H1 (cell line): ENCODE measurements at regions not wholly inside any gene's neighbourhood (a gene's known extent, or its start where the extent isn't known, plus 50 kb on each side); places are given as distances from the start of the nearest gene placed in this dataset.

Experiments used
- CTCF ChIA-PET: fragments of 300-600 bp; sonication (Branson Sonifier 250); formaldehyde crosslinking; loops from one replicate; lab custom pipeline; 2021; ENCODE audit not compliant: partially characterized antibody; lab: Charles Lee
- POLR2A ChIA-PET: fragments of 300-600 bp; sonication (Branson Sonifier 250); formaldehyde crosslinking; loops from one replicate; lab custom pipeline; 2021; ENCODE audit warnings: inconsistent platforms; ENCODE audit not compliant: partially characterized antibody; lab: Charles Lee
- DNase-seq, 2 experiments: peaks; one replicate each; pipeline versions ENCODE4 v3.0.0 to v3.0.0-alpha.2; 2010 to 2022; ENCODE audit warnings: low spot score in 2 of 2, low read depth in 1 of 2, mixed read lengths in 1 of 2
- FAIRE-seq: peaks from 2 replicates; lab custom pipeline; 2011; peaks lifted over from hg19 to GRCh38; lab: Jason Lieb, UNC
- H2AFZ ChIP-seq: 2 replicates; pipeline ENCODE4 v1.8.1; 2012; ENCODE audit warnings: low read length, inconsistent platforms
- H2AK5ac ChIP-seq: 2 replicates; pipeline ENCODE4 v1.6.1; 2013; ENCODE audit warnings: low read depth, low read length
- H2BK120ac ChIP-seq: replicated peaks from 2 replicates; pipeline ENCODE3; 2013; ENCODE audit warnings: low read depth, low read length, inconsistent platforms
- H2BK12ac ChIP-seq: 2 replicates; pipeline ENCODE4 v1.6.1; 2013; ENCODE audit warnings: low read depth, low read length
- H2BK15ac ChIP-seq: 2 replicates; pipeline ENCODE4 v1.6.1; 2013; ENCODE audit warnings: low read length
- H2BK20ac ChIP-seq: 2 replicates; pipeline ENCODE4 v1.6.1; 2013; ENCODE audit warnings: low read length
- H2BK5ac ChIP-seq: 2 replicates; pipeline ENCODE4 v1.6.1; 2013; ENCODE audit warnings: low read depth, low read length
- H3K14ac ChIP-seq: 2 replicates; pipeline ENCODE4 v1.6.1; 2013; ENCODE audit warnings: inconsistent platforms; ENCODE audit not compliant: insufficient read length
- H3K18ac ChIP-seq: 2 replicates; pipeline ENCODE4 v1.6.1; 2013; ENCODE audit warnings: low read length; ENCODE audit errors: extremely low read depth
- H3K23ac ChIP-seq: 2 replicates; pipeline ENCODE4 v1.6.1; 2013; ENCODE audit warnings: inconsistent platforms; ENCODE audit not compliant: insufficient read length
- H3K23me2 ChIP-seq: 2 replicates; pipeline ENCODE4 v1.6.1; 2013; ENCODE audit warnings: low read depth, low read length
- H3K27ac ChIP-seq: 2 replicates; pipeline ENCODE4 v1.6.1; 2011; ENCODE audit warnings: low read depth, low read length, inconsistent platforms
- H3K27me3 ChIP-seq, 4 experiments: replicated peaks in 1 of 4; 1 replicate in 1 of 4; 2 replicates in 3 of 4; pipeline versions ENCODE4 v1.6.1 to v1.8.1; 2011 to 2013; ENCODE audit warnings: low read length in 3 of 4, mild to moderate bottlenecking in 3 of 4, inconsistent platforms in 2 of 4, mixed read lengths in 2 of 4, moderate library complexity in 1 of 4; ENCODE audit not compliant: control insufficient read depth in 3 of 4, insufficient read depth in 3 of 4; ENCODE audit errors: extremely low read depth in 1 of 4
- H3K36me3 ChIP-seq, 4 experiments: 2 replicates each; pipeline versions ENCODE4 v1.6.1 to v1.8.1; 2011 to 2013; ENCODE audit warnings: mild to moderate bottlenecking in 4 of 4, low read length in 3 of 4, moderate library complexity in 2 of 4, control low read depth in 1 of 4, inconsistent platforms in 1 of 4; ENCODE audit not compliant: insufficient read depth in 4 of 4, control insufficient read depth in 2 of 4
- H3K4ac ChIP-seq: replicated peaks from 2 replicates; pipeline ENCODE3; 2013; ENCODE audit warnings: low read length, low read depth, mixed read lengths, inconsistent platforms; ENCODE audit not compliant: insufficient read length
- H3K4me1 ChIP-seq, 4 experiments: replicated peaks in 1 of 4; 1 replicate in 1 of 4; 2 replicates in 3 of 4; pipeline versions ENCODE4 v1.6.1 to v1.8.1; 2011 to 2013; ENCODE audit warnings: low read length in 3 of 4, inconsistent platforms in 2 of 4, mixed read lengths in 1 of 4; ENCODE audit not compliant: insufficient read depth in 4 of 4, control insufficient read depth in 3 of 4
- H3K4me2 ChIP-seq, 2 experiments: 2 replicates each; pipeline versions ENCODE4 v1.6.1 to v1.8.1; 2011 to 2013; ENCODE audit warnings: low read depth in 2 of 2, low read length in 2 of 2, control low read depth in 1 of 2, inconsistent platforms in 1 of 2, mild to moderate bottlenecking in 1 of 2; ENCODE audit not compliant: insufficient read depth in 1 of 2
- H3K4me3 ChIP-seq, 4 experiments: fragments of 200-600, 300-600 bp in 1 of 4; sonication (generic), shearing (Covaris generic), sonication (Bioruptor Twin) in 1 of 4; 2 replicates each; pipeline versions ENCODE4 v1.5.1 to v1.8.1; 2011 to 2016; ENCODE audit warnings: low read length in 4 of 4, low read depth in 3 of 4, control low read depth in 2 of 4, inconsistent platforms in 2 of 4, mild to moderate bottlenecking in 2 of 4, mixed read lengths in 1 of 4, moderate library complexity in 1 of 4; ENCODE audit not compliant: insufficient read depth in 2 of 4; ENCODE audit errors: extremely low read depth in 1 of 4
- H3K56ac ChIP-seq: replicated peaks from 2 replicates; pipeline ENCODE3; 2013; ENCODE audit warnings: low read depth, mild to moderate bottlenecking, mixed read lengths, low read length, inconsistent platforms; ENCODE audit not compliant: insufficient read length
- H3K79me1 ChIP-seq: 2 replicates; pipeline ENCODE4 v1.6.1; 2013; ENCODE audit warnings: low read depth, low read length, control low read depth
- H3K79me2 ChIP-seq, 2 experiments: 2 replicates each; pipeline versions ENCODE4 v1.6.1 to v1.8.1; 2012 to 2013; ENCODE audit warnings: low read length in 2 of 2, mild to moderate bottlenecking in 2 of 2, inconsistent platforms in 1 of 2; ENCODE audit not compliant: insufficient read depth in 2 of 2, control insufficient read depth in 1 of 2
- H3K9ac ChIP-seq, 4 experiments: replicated peaks in 1 of 4; 1 replicate in 1 of 4; 2 replicates in 3 of 4; pipeline versions ENCODE4 v1.6.1 to v1.8.1; 2011 to 2013; ENCODE audit warnings: low read depth in 3 of 4, low read length in 3 of 4, control low read depth in 2 of 4, mild to moderate bottlenecking in 2 of 4, moderate library complexity in 2 of 4, inconsistent platforms in 1 of 4; ENCODE audit errors: extremely low read depth in 1 of 4
- H3K9me3 ChIP-seq, 2 experiments: 2 replicates each; pipeline versions ENCODE4 v1.6.1 to v1.8.1; 2012 to 2013; ENCODE audit warnings: mild to moderate bottlenecking in 2 of 2, moderate library complexity in 2 of 2, control low read depth in 1 of 2, inconsistent platforms in 1 of 2, low read depth in 1 of 2, low read length in 1 of 2, mixed read lengths in 1 of 2; ENCODE audit not compliant: insufficient read depth in 2 of 2
- H4K20me1 ChIP-seq, 2 experiments: replicated peaks in 1 of 2; 2 replicates each; pipeline versions ENCODE3 to v1.8.1; 2011 to 2013; ENCODE audit warnings: inconsistent platforms in 2 of 2, low read length in 2 of 2, mild to moderate bottlenecking in 1 of 2; ENCODE audit not compliant: insufficient read depth in 2 of 2, control insufficient read depth in 1 of 2
- H4K5ac ChIP-seq: 2 replicates; pipeline ENCODE4 v1.6.1; 2013; ENCODE audit warnings: low read length, low read depth, mixed read lengths, inconsistent platforms; ENCODE audit not compliant: insufficient read length
- H4K8ac ChIP-seq: 2 replicates; pipeline ENCODE4 v1.8.0; 2013; ENCODE audit warnings: mild to moderate bottlenecking, moderate library complexity, low read length, inconsistent platforms; ENCODE audit not compliant: insufficient read depth; ENCODE audit errors: extremely low read depth
- H4K91ac ChIP-seq: replicated peaks from 2 replicates; pipeline ENCODE3; 2013; ENCODE audit warnings: low read length, mixed read lengths, inconsistent platforms; ENCODE audit not compliant: insufficient read length
- CBX5 ChIP-seq: fragments of 300-800, 300-1000 bp; sonication (generic); IDR thresholded peaks from 2 replicates; pipeline ENCODE4 v1.7.1; 2016; ENCODE audit warnings: antibody characterized with exemption, low read length, low read depth
- CEBPB ChIP-seq: IDR thresholded peaks from 2 replicates; pipeline ENCODE4 v1.6.1; 2012; ENCODE audit warnings: low read depth, low read length
- EP300 ChIP-seq, 2 experiments: IDR thresholded peaks; 1 replicate in 1 of 2; 2 replicates in 1 of 2; pipeline ENCODE4 v1.6.1; 2011 to 2012; ENCODE audit warnings: low read depth in 2 of 2, low read length in 2 of 2, mild to moderate bottlenecking in 2 of 2, borderline replicate concordance in 1 of 2, inconsistent platforms in 1 of 2, moderate library complexity in 1 of 2
- GTF2F1 ChIP-seq: IDR thresholded peaks from 2 replicates; pipeline ENCODE4 v1.6.1; 2012; ENCODE audit warnings: low read depth, low read length, improper control_type of control experiment, borderline replicate concordance
- HDAC2 ChIP-seq, 2 experiments: fragments of 300-600 bp in 1 of 2; sonication (generic) in 1 of 2; IDR thresholded peaks; 2 replicates each; pipeline ENCODE4 v1.6.1; 2011 to 2012; ENCODE audit warnings: low read depth in 2 of 2, low read length in 2 of 2, mild to moderate bottlenecking in 2 of 2, moderate library complexity in 2 of 2, borderline replicate concordance in 1 of 2, inconsistent platforms in 1 of 2
- JUN ChIP-seq: IDR thresholded peaks from 2 replicates; pipeline ENCODE4 v1.6.1; 2011; ENCODE audit warnings: low read depth, mild to moderate bottlenecking, improper control_type of control experiment, low read length
- RFX5 ChIP-seq: IDR thresholded peaks from 2 replicates; pipeline ENCODE4 v1.6.1; 2011; ENCODE audit warnings: low read depth, low read length, improper control_type of control experiment, borderline replicate concordance
- SUZ12 ChIP-seq: fragments of 200-600 bp; sonication (generic); IDR thresholded peaks from 2 replicates; pipeline ENCODE4 v1.6.1; 2012; ENCODE audit warnings: mild to moderate bottlenecking, inconsistent platforms, low read length, moderate library complexity, mixed read lengths
- WGBS, 2 experiments: shearing (Covaris generic) in 1 of 2; methylation state at CpG; one replicate each; pipeline versions ENCODE4 v1.1.6 to v1.1.7; 2013 to 2015; ENCODE audit warnings: low lambda C conversion rate in 2 of 2, mixed read lengths in 2 of 2, inconsistent platforms in 1 of 2, low coverage in 1 of 2, missing lambda C conversion rate in 1 of 2; ENCODE audit not compliant: insufficient replicate concordance in 2 of 2, insufficient coverage in 1 of 2, insufficient read length in 1 of 2; ENCODE audit errors: extremely low coverage in 1 of 2, missing lambda C conversion rate in 1 of 2; 5-methylcytosine and 5-hydroxymethylcytosine counted together

- Histone ChIP-seq H2BK120ac (no peak overlapping the region), H3K56ac (no peak overlapping the region), H3K79me1 (no peaks in the 10 kb centered on the region), H2AK5ac (no peak overlapping the region), H2BK20ac (no peak overlapping the region), H2BK15ac (no peak overlapping the region), H2AFZ (no peak overlapping the region), H3K9me3 (peaks cover 31 to 72% of the 10 kb centered on the region in 2 experiments), H3K9ac (no peak overlapping the region), H3K23me2 (peaks cover 1% of the 10 kb centered on the region; the same call in 1 of the 2 replicates), H3K4me2 (no peak overlapping the region), H3K4me1 (no peaks in the 10 kb centered on the region), H2BK5ac (no peak overlapping the region), H3K4ac (no peak overlapping the region), H4K5ac (no peak overlapping the region), H4K8ac (no peak overlapping the region), H3K23ac (no peak overlapping the region), H2BK12ac (no peak overlapping the region), H3K27ac (no peak overlapping the region), H3K79me2 (no peaks in the 10 kb centered on the region), H3K14ac (no peak overlapping the region), H3K4me3 (no peak overlapping the region), H4K20me1 (no peaks in the 10 kb centered on the region), H3K27me3 (no peaks in the 10 kb centered on the region), H4K91ac (no peak overlapping the region), H3K36me3 (no peaks in the 10 kb centered on the region), H3K18ac (no peak overlapping the region)
- 82% methylated on average over 4 of the region's 5 CpGs; no CpG with 5 or more reads in 1 of the 2 experiments for WGBS, 2 experiments
- ChIA-PET POLR2A (no interaction called here), CTCF (no interaction called here)
- FAIRE-seq (no peak), DNase-seq (no peak)
- no peak for TF ChIP-seq GTF2F1
- TF ChIP-seq JUN = no peak
- no peak for TF ChIP-seq SUZ12
- TF ChIP-seq HDAC2 (IDR thresholded peaks at IDR 0.05; ENCODE audit: borderline replicate concordance in 1 of 2, low read depth in 2 of 2, low read length in 2 of 2) = no peak
- TF ChIP-seq RFX5 = no peak
- no peak for TF ChIP-seq EP300 (IDR thresholded peaks at IDR 0.05; ENCODE audit: borderline replicate concordance in 1 of 2, low read depth in 2 of 2, low read length in 2 of 2)
- no peak for TF ChIP-seq CBX5
- TF ChIP-seq CEBPB = no peak
These were observed 823.3 kb downstream of the KCNJ18 start for GRCh38 chr17:22515599-22515998.
